GM20000 (cell line): ENCODE measurements at regions not wholly inside any gene's neighbourhood (a gene's known extent, or its start where the extent isn't known, plus 50 kb on each side); places are given as distances from the start of the nearest gene placed in this dataset.

Source experiments
- DNase-seq: peaks from one replicate; pipeline ENCODE4 v3.0.0; 2012; ENCODE audit warnings: low spot score
- CTCF ChIP-seq: IDR thresholded peaks from 2 replicates; pipeline ENCODE4 v1.5.1; 2012; ENCODE audit warnings: mild to moderate bottlenecking, control low read depth; ENCODE audit errors: extremely low read depth, missing control alignments

GRCh38 chr1:224517171-224517570, 82.6 kb upstream of the WDR26 start:
- no peak for TF ChIP-seq CTCF
- no peak for DNase-seq

- DNase-seq = no peak
- no peak for TF ChIP-seq CTCF
These were observed 83.9 kb upstream of the WDR26 start for GRCh38 chr1:224518528-224518927.

- no peak for TF ChIP-seq CTCF
- no peak for DNase-seq
These were observed 85.3 kb upstream of the WDR26 start for GRCh38 chr1:224519874-224520273.

GRCh38 chr1:224520808-224521207, 86.2 kb upstream of the WDR26 start:
- TF ChIP-seq CTCF = no peak
- no peak for DNase-seq

GRCh38 chr1:224521904-224522734, 87.5 kb upstream of the WDR26 start:
- no peak for DNase-seq
- no peak for TF ChIP-seq CTCF

- no peak for TF ChIP-seq CTCF
- no peak for DNase-seq
These were observed 89.1 kb upstream of the WDR26 start for GRCh38 chr1:224523676-224524075.

GRCh38 chr1:224524679-224525078, 90.1 kb upstream of the WDR26 start:
- TF ChIP-seq CTCF = no peak
- no peak for DNase-seq
